HCT116 (cell line): ENCODE measurements at regions not wholly inside any gene's neighbourhood (a gene's known extent, or its start where the extent isn't known, plus 50 kb on each side); places are given as distances from the start of the nearest gene placed in this dataset.
A peak's percentile ranks its signal among the peaks of the same experiment; 100 is the strongest.
"Not testable (repeated sequence)": the region's sequence is repeated elsewhere in the genome, so short reads cannot be mapped to it uniquely, and the experiment has no call there.

Experiments
- ATAC-seq: fragments of 200-7000 bp; cut with Tn5 transposase; 2 replicates; pipeline ENCODE4 v1.9.1; 2020; ENCODE audit warnings: mild to moderate bottlenecking, moderate library complexity
- BruUV-seq: library from RNA; stranded (reverse); fragments of 400-500 nt; replicated peaks from 2 replicates; lab custom pipeline; 2021; lab: Mats Ljungman, UMichigan
- CTCF ChIA-PET: fragments of 300-600 bp; sonication (Branson Sonifier 250); formaldehyde crosslinking; loops from one replicate; lab custom pipeline; 2021; ENCODE audit warnings: antibody characterized with exemption; lab: Charles Lee
- POLR2A ChIA-PET: fragments of 300-600, 350-600 bp; sonication (Branson Sonifier 250); formaldehyde crosslinking; loops from one replicate; lab custom pipeline; 2021; ENCODE audit warnings: antibody characterized with exemption; lab: Charles Lee
- RAD21 ChIA-PET, 2 experiments: fragments of 300-600 bp; sonication (Branson Sonifier 250); formaldehyde crosslinking; loops; one replicate each; lab custom pipeline; 2023; ENCODE audit warnings: low total read pairs in 2 of 2; ENCODE audit not compliant: uncharacterized antibody in 2 of 2, unreplicated experiment in 2 of 2, low non-redundant PET in 1 of 2; lab: Charles Lee
- DNase-seq: peaks from one replicate; pipeline ENCODE4 v3.0.0-alpha.2; 2010; ENCODE audit warnings: low read depth, low spot score
- H2AFZ ChIP-seq: fragments of 200-600 bp; shearing (Covaris generic), sonication (generic); 2 replicates; pipeline ENCODE4 v1.6.1; 2017; ENCODE audit warnings: low read depth, mixed run types, mixed read lengths, antibody characterized with exemption, low read length; ENCODE audit not compliant: poor library complexity, severe bottlenecking
- H3K27ac ChIP-seq: 2 replicates; pipeline ENCODE4 v1.5.1; 2012; ENCODE audit warnings: low read depth, low read length
- H3K27me3 ChIP-seq: fragments of 200-600 bp; sonication (generic); 2 replicates; pipeline ENCODE4 v1.6.1; 2016; ENCODE audit warnings: mixed run types, low read length, mixed read lengths; ENCODE audit not compliant: insufficient read depth
- H3K36me3 ChIP-seq, 2 experiments: fragments of 200-500 bp in 1 of 2; fragments of 200-600 bp in 1 of 2; sonication (Bioruptor generic) in 1 of 2; sonication (generic) in 1 of 2; 2 replicates each; pipeline versions ENCODE4 v1.5.1 to v1.6.1; 2014 to 2016; ENCODE audit warnings: low read length in 2 of 2, inconsistent platforms in 1 of 2, mixed read lengths in 1 of 2, mixed run types in 1 of 2; ENCODE audit not compliant: insufficient read depth in 2 of 2, control insufficient read depth in 1 of 2
- H3K4me1 ChIP-seq, 2 experiments: fragments of 200-600 bp in 1 of 2; sonication (generic) in 1 of 2; 2 replicates each; pipeline versions ENCODE4 v1.5.1 to v1.6.1; 2012 to 2017; ENCODE audit warnings: low read length in 2 of 2, inconsistent platforms in 1 of 2, mild to moderate bottlenecking in 1 of 2, mixed read lengths in 1 of 2, mixed run types in 1 of 2, moderate library complexity in 1 of 2; ENCODE audit not compliant: insufficient read depth in 2 of 2, control insufficient read depth in 1 of 2
- H3K4me2 ChIP-seq: fragments of 200-600 bp; sonication (generic); 2 replicates; pipeline ENCODE4 v1.6.1; 2017; ENCODE audit warnings: mixed run types, low read length, mixed read lengths
- H3K4me3 ChIP-seq, 2 experiments: fragments of 200-600 bp in 1 of 2; sonication (generic) in 1 of 2; replicated peaks in 1 of 2; 2 replicates each; pipeline ENCODE4 v1.5.1; 2011 to 2016; ENCODE audit warnings: low read length in 2 of 2, control low read depth in 1 of 2, low read depth in 1 of 2, mild to moderate bottlenecking in 1 of 2, mixed read lengths in 1 of 2, mixed run types in 1 of 2
- H3K79me2 ChIP-seq: fragments of 200-600 bp; sonication (generic); 2 replicates; pipeline ENCODE4 v1.6.1; 2017; ENCODE audit warnings: mild to moderate bottlenecking, mixed run types, low read length, moderate library complexity, mixed read lengths; ENCODE audit not compliant: insufficient read depth
- H3K9ac ChIP-seq: fragments of 200-600 bp; sonication (generic); 2 replicates; pipeline ENCODE4 v1.6.1; 2016; ENCODE audit warnings: low read length, mixed read lengths
- H3K9me2 ChIP-seq: fragments of 200-600 bp; sonication (generic), shearing (Covaris generic); 2 replicates; pipeline ENCODE4 v1.6.1; 2017; ENCODE audit warnings: mixed run types, mild to moderate bottlenecking, moderate library complexity; ENCODE audit not compliant: insufficient read depth
- H3K9me3 ChIP-seq, 2 experiments: fragments of 200-500 bp in 1 of 2; fragments of 200-600 bp in 1 of 2; sonication (Bioruptor generic) in 1 of 2; sonication (generic) in 1 of 2; 2 replicates each; pipeline ENCODE4 v1.6.1; 2014 to 2017; ENCODE audit warnings: low read length in 2 of 2, mixed read lengths in 2 of 2, inconsistent platforms in 1 of 2, low read depth in 1 of 2, mild to moderate bottlenecking in 1 of 2, mixed run types in 1 of 2, moderate library complexity in 1 of 2; ENCODE audit not compliant: control insufficient read depth in 1 of 2, insufficient read depth in 1 of 2
- H4K20me1 ChIP-seq: fragments of 200-600 bp; sonication (generic), shearing (Covaris generic); 2 replicates; pipeline ENCODE4 v1.6.1; 2017; ENCODE audit warnings: mixed run types, mild to moderate bottlenecking, moderate library complexity; ENCODE audit not compliant: insufficient read depth
- CTCF ChIP-seq, 3 experiments: fragments of 200-600 bp in 1 of 3; sonication (generic) in 1 of 3; IDR thresholded peaks in 2 of 3; conservative IDR thresholded peaks in 1 of 3; 2 replicates each; pipeline ENCODE4 v1.5.1; 2012 to 2017; ENCODE audit warnings: low read depth in 2 of 3, low read length in 2 of 3, antibody characterized with exemption in 1 of 3, borderline replicate concordance in 1 of 3, control low read depth in 1 of 3, mild to moderate bottlenecking in 1 of 3, mixed read lengths in 1 of 3, mixed run types in 1 of 3, moderate library complexity in 1 of 3; ENCODE audit not compliant: insufficient read depth in 1 of 3
- RAD21 ChIP-seq: IDR thresholded peaks from 2 replicates; pipeline ENCODE4 v1.6.1; 2012; ENCODE audit warnings: low read depth, mild to moderate bottlenecking
- SRF ChIP-seq: IDR thresholded peaks from 2 replicates; pipeline ENCODE4 v1.6.1; 2012; ENCODE audit warnings: low read depth
- ZBTB33 ChIP-seq: IDR thresholded peaks from 2 replicates; pipeline ENCODE4 v1.6.1; 2011; ENCODE audit warnings: mild to moderate bottlenecking, low read length, moderate library complexity; ENCODE audit not compliant: insufficient replicate concordance; ENCODE audit errors: extremely low read depth
- intact Hi-C: fragments of 100-400 bp; cut with micrococcal nuclease; formaldehyde crosslinking; loops from 2 replicates; pipeline ENCODE4 v1.10.0; 2022

- POLR2A ChIA-PET, RAD21 ChIA-PET, H3K36me3 ChIP-seq, H3K9me3 ChIP-seq, H3K9me2 ChIP-seq, H4K20me1 ChIP-seq, H3K4me1 ChIP-seq, H3K27me3 ChIP-seq, H3K27ac ChIP-seq, H3K79me2 ChIP-seq, BruUV-seq: not testable (repeated sequence)
- intact Hi-C loops = loop anchor here (2.0 to 10.0 kb wide), 2 partner anchors 62 to 108 kb away; no protein-coding TSS in a partner anchor
- CTCF ChIA-PET = interaction anchor here (0.6 to 4.2 kb wide), 5 partner anchors 9 to 661 kb away, joined by 3 to 52 read pairs (median 4); no protein-coding TSS in a partner anchor
- H2AFZ ChIP-seq = peak overlapping the region; percentile 82
- peak; percentile 7 to 63 (median 56); a peak in 3 of 6 replicates for TF ChIP-seq CTCF (IDR thresholded peaks at IDR 0.05 in 2 of 3, conservative IDR thresholded peaks at IDR 0.05 in 1 of 3; ENCODE audit: borderline replicate concordance in 1 of 3, insufficient read depth in 1 of 3, low read depth in 2 of 3, low read length in 2 of 3)
- peak; percentile 54 for TF ChIP-seq RAD21
- ATAC-seq (peak; percentile 62), DNase-seq (peak; percentile 38)
- peak overlapping the region; percentile 37 to 53 for H3K4me3 ChIP-seq
- peak overlapping the region; percentile 77 for H3K4me2 ChIP-seq
- peak overlapping the region; percentile 22; the same call in 1 of the 2 replicates for H3K9ac ChIP-seq
Measured at GRCh38 chr7:12496901-12497674, 73.4 kb upstream of the SCIN start.

GRCh38 chr7:12504149-12504548, 66.4 kb upstream of the SCIN start:
- H3K9ac ChIP-seq = no peak overlapping the region
- BruUV-seq = no TSS peak
- H3K4me1 ChIP-seq = no peaks in the 10 kb centered on the region
- no peak for ATAC-seq
- H3K9me3 ChIP-seq = no peaks in the 10 kb centered on the region
- RAD21 ChIA-PET = no interaction called here
- H3K27ac ChIP-seq = no peak overlapping the region
- TF ChIP-seq ZBTB33 = no peak
- no peak for TF ChIP-seq SRF
- H3K79me2 ChIP-seq = no peaks in the 10 kb centered on the region
- no peaks in the 10 kb centered on the region for H3K36me3 ChIP-seq
- peak overlapping the region; percentile 13 for H2AFZ ChIP-seq
- CTCF ChIA-PET = no interaction called here
- no peaks in the 10 kb centered on the region; the same call in 1 of the 2 replicates for H3K9me2 ChIP-seq
- no peak overlapping the region for H3K4me2 ChIP-seq
- H3K27me3 ChIP-seq = no peaks in the 10 kb centered on the region
- intact Hi-C loops = no loop called here
- POLR2A ChIA-PET = no interaction called here
- H4K20me1 ChIP-seq = no peaks in the 10 kb centered on the region
- no peak overlapping the region for H3K4me3 ChIP-seq
- no peak for DNase-seq
